ENCODE measurements at regions not wholly inside any gene's neighbourhood (a gene's known extent, or its start where the extent isn't known, plus 50 kb on each side); places are given as distances from the start of the nearest gene placed in this dataset.

GRCh38 chr22:27123880-27124279, 466.5 kb downstream of the MIAT start:
- no peak for DNase-seq (ENCODE audit: low spot score)

GRCh38 chr22:27124351-27124966, 467.1 kb downstream of the MIAT start:
- peak; percentile 3 for DNase-seq (ENCODE audit: low spot score)

GRCh38 chr22:27125539-27125938, 468.2 kb downstream of the MIAT start:
- DNase-seq (ENCODE audit: low spot score), result no peak

GRCh38 chr22:27127911-27128310, 470.5 kb downstream of the MIAT start:
- no peak for DNase-seq (ENCODE audit: low spot score)

GRCh38 chr22:27128461-27129085, 471.2 kb downstream of the MIAT start:
- DNase-seq (ENCODE audit: low spot score), result no peak

GRCh38 chr22:27129266-27129665, 471.9 kb downstream of the MIAT start:
- DNase-seq (ENCODE audit: low spot score), result no peak

- DNase-seq (ENCODE audit: low spot score), result no peak
These were observed 473.5 kb downstream of the MIAT start for GRCh38 chr22:27130906-27131305.

- no peak for DNase-seq (ENCODE audit: low spot score)
These were observed 474.0 kb downstream of the MIAT start for GRCh38 chr22:27131346-27131745.

- DNase-seq (ENCODE audit: low spot score), result no peak
These were observed 475.0 kb downstream of the MIAT start for GRCh38 chr22:27132400-27132799.

- DNase-seq (ENCODE audit: low spot score), result no peak
These were observed 475.6 kb downstream of the MIAT start for GRCh38 chr22:27133019-27133431.

- DNase-seq (ENCODE audit: low spot score), result no peak
These were observed 476.4 kb downstream of the MIAT start for GRCh38 chr22:27133681-27134314.

GRCh38 chr22:27134315-27134701, 476.9 kb downstream of the MIAT start:
- DNase-seq (ENCODE audit: low spot score), result no peak

- DNase-seq (ENCODE audit: low spot score), result no peak
These were observed 477.9 kb downstream of the MIAT start for GRCh38 chr22:27135031-27135981.

- DNase-seq (ENCODE audit: low spot score), result no peak
These were observed 479.2 kb downstream of the MIAT start for GRCh38 chr22:27136596-27136995.

- DNase-seq (ENCODE audit: low spot score), result no peak
These were observed 480.5 kb downstream of the MIAT start for GRCh38 chr22:27137871-27138337.

GRCh38 chr22:27138471-27138870, 481.1 kb downstream of the MIAT start:
- no peak for DNase-seq (ENCODE audit: low spot score)

- no peak for DNase-seq (ENCODE audit: low spot score)
These were observed 482.6 kb downstream of the MIAT start for GRCh38 chr22:27139935-27140511.

- DNase-seq (ENCODE audit: low spot score), result no peak
These were observed 484.9 kb downstream of the MIAT start for GRCh38 chr22:27142286-27142685.

- no peak for DNase-seq (ENCODE audit: low spot score)
These were observed 486.9 kb downstream of the MIAT start for GRCh38 chr22:27144321-27144720.

- DNase-seq (ENCODE audit: low spot score), result no peak
These were observed 489.7 kb downstream of the MIAT start for GRCh38 chr22:27146866-27147633.

GRCh38 chr22:27148055-27148454, 490.7 kb downstream of the MIAT start:
- DNase-seq (ENCODE audit: low spot score), result no peak
